ENCODE measurements at regions not wholly inside any gene's neighbourhood (a gene's known extent, or its start where the extent isn't known, plus 50 kb on each side); places are given as distances from the start of the nearest gene placed in this dataset.

- DNase-seq: no peak
Measured at GRCh38 chr15:70488941-70489848, 274.2 kb downstream of the UACA start.

DNA sequence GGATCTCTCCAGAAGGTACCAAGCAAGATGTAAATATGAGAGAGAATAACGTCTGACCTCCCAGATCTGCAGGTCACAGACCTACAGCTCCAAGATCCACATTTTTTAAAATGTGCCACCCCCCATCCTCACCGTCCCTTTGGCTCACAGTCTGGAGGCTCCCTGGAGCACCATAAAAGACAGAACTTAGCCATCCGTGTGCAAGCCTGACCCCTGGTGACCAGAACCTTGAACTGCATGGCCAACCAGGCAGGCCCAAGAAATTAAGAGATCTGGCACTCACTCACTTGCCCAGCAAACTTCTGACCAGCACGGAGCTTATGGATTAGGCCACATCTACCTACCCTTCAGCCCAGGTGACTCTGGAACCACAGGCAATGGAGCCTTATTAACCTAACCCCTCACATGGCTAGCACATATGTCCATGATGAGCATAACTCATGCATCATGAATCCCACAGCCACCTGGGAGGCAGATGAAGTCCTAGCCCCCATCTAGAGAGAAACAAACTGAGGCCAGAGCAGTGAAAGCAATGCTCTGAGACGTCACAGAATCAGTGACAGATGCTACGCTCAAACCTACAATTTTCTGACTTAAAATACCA, 275.3 kb downstream of the UACA start:
- DNase-seq: peak; percentile 81

GRCh38 chr15:70487387-70487740, 276.0 kb downstream of the UACA start:
- DNase-seq: no peak

DNA sequence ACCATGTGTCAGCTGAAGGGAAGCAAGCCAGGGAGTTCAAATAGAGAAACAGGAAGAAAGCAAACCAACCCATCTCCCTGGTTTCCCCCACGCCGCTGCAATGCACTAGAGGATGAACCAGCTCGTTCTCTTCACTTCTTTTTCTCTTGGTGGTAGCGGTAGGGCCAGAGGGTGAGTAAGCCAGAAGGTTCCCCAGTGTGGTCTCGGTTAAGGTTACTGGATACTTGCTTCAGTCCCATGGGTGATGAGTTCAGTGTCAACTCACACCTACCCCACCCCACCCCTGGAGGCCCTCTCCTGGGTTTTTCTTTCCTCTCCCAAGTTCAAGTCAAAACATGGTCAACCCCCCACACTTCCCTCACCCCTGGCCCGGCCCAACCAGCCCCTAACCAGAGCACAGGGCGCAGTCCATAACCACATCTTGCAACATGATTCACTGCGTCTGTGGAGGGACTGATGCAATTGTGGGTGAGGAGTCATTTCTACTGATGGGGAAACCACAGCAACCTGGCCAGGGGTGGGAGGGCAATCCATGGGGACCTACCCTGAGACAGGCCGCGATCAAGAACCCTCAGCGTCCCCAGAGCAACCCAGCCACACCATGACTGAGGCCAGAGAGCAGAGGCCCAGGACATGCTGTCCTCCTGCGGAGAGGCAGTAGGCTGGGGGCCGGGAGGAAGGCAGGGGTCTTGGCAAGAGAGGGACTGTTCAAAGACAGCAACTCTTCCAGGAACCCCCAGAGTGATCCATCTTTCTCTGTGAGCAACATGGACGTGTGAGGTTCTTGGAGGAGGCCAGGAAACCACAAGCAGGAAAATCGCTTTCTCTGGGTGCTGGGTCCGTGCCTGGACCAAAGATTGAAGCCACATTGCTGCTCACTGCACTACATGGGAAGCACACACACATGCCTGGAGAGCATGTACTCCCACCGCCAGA, 276.6 kb downstream of the UACA start:
- DNase-seq: peak; percentile 62

DNA sequence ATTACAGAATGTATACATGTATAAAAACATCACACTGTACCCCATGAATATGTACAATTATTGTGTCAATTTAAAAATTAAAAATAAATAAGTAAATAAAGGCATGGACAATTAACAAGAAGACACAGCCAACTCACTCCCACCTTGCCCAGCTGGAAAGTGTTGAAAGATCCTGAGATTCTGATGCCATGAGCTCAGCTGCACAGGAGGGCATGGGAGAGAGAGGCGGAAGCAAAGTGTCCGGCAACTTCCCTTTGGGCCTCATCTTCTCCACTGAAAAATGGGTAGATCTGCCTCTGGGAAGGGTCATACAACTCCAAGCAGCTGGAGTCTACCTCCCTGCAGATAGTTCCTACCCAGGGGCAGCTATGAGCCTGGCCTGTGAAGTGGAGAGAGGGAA, 277.3 kb downstream of the UACA start:
- DNase-seq: no peak

DNA sequence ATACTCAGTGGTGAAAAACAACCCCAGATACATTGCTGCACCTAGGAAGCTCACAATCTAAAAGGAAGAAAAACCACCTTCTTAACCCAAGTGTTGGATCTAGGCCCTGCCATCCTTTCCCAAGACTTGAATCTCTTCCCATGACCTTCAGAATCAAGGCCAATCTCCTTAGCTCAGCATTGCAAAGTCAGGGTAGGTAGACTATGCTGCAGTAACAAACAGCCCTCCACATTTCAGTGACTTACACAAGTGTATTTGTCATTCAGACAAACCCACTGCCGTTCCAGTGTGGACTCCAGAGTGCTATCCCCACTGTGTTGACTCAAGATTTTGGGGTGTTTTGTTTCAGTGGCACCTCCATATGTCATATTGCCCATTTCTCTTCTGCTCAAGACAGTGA, 278.4 kb downstream of the UACA start:
- no peak for DNase-seq

- no peak for DNase-seq
Measured at GRCh38 chr15:70483513-70483912, 279.8 kb downstream of the UACA start.

DNA sequence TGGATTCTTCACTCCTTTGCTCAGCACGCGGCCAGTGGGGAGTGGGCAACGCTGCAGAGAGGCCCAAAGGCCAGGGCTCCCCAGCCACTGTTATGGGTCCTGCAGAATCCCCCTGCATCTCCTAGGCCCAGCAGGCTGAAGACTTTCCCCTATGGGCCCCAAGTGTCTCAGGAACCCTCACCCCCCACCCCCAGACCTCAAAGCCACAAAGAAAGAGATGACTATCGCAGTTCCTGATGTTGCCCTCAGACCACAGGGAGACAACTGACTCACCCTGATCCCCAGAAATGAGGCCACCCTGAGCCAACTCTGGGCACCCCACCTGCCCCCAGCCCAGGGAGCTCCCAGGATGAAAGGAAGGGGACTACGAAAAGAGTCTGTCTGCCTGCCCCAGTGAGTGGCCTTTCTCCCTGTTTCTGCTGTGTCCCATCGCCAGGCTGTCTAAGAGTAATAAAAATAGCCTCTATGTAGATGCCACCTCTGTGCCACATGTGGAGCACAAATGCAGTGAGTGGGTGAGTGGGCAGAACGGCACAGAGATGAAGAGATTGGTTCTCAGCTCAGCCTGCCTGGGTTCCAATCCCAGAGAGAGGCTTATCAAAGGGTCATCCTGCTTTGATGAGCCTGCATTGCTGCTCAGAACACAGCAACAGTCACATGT, 283.0 kb downstream of the UACA start:
- no peak for DNase-seq

DNA sequence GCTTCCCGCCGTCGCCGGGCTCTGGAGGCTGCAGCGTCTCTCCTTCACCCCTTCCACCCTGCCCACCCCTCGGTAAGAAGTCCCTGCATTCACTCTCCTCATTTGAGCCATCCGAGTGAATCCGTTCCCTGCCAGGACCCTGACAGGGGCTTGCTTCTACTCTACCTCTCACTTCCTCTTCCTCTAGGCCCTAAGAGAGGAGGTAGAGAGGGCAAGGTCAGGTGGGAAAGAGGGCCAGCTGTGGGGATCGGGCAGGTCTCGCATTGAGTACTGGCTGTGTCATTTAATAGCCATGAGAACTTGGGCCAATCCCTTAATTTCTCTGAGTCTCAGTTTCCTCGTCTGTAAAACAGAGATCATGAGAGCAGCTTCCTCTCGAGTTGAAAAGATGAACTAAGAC, 283.6 kb downstream of the UACA start:
- DNase-seq: no peak

DNA sequence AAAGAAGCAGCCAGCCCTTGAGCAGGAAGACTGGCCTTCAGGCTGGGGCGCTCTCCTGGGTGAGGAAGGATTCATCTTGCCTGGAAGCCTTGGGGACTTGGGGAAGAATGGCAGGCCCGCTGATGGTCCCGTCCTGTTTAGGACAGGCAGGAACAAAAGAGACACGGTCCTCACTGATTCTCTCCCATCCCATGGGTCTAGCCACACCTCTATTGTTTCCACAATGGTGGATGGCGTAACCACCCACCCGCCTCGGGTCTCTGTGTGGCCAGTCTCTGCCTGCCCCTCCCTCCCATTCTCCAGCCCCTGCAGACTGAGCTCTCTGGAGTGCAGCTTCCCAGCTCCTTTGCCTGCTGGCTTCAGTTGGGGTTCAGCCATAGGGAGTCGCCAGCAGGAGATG, 284.3 kb downstream of the UACA start:
- DNase-seq: no peak

DNA sequence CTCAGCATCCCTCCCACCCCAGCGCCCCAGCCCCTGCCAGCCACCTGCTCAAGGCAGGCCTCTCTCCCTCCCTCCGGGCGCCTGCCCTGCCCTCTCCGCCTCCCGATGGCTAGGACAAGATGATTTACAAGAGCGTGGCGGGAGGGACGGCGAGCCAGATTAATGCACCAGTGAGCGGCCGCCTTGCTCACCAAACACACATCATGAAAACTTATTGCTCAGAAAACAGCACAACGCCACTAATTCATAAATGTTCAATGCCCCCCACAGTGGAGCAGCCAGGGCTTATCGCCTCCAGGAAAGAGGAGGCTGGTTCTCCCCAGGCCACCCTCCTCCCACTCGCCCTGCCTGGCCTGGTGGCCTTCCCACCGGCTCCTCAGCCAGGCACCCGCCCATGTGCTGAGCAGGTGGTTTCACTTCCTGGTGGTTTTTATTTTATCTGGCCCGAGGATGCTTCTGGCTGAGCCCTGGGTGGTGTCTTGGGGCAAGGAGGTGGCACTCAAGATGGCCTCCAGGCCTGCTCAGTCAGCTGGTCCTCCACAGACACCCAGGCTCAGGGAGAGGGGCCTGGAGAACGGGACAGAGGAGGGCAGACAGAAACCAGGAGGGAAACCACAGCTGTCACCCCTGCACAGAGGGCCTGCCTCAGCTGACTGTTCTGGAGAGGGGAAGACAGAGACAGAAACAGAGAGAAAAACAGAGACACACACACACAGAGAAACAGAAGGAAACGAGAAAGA, 284.9 kb downstream of the UACA start:
- DNase-seq: no peak

DNA sequence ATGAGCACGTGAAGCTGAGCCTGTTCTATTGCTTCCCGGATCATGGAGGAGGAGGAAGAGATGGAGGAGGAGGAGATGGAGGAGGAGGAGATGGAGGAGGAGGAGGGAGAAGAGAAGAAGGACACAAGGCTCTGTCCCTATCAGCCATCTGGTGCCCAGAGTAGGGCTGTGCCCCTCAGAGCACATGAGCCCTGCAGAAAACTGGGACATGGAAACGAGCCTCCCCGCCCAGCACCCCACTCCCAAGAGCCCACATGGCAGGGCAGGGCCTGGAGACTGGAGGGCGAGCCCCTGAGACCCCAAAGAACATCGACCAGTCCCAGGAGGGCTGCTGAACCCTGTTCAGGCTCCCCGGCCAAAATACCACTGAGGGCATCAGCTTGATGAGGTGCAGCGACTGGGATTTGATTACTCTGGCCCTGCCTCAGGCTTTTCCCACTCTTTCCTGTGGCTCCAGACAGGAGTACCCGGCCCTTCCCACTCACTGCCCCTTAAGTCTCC, 285.6 kb downstream of the UACA start:
- no peak for DNase-seq

DNA sequence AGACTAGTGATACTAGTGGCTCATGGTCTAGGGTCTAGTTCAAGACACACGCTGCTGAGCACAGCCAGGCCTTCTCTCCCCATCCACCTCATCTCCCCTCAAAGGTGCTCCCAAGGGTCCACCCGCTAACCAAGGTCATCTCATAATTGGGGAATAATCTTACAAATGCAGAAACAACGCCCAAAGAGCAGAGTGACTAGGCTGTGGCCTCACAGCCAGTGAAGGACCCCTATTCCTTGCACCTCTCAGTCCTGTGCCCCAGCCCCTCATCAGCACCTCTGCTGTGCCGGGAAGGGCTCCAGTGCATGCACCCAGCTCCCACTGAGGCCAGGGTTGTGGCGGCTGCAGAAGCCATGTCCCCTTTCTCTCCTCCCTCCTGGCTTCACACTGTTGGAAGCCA, 286.9 kb downstream of the UACA start:
- no peak for DNase-seq

DNA sequence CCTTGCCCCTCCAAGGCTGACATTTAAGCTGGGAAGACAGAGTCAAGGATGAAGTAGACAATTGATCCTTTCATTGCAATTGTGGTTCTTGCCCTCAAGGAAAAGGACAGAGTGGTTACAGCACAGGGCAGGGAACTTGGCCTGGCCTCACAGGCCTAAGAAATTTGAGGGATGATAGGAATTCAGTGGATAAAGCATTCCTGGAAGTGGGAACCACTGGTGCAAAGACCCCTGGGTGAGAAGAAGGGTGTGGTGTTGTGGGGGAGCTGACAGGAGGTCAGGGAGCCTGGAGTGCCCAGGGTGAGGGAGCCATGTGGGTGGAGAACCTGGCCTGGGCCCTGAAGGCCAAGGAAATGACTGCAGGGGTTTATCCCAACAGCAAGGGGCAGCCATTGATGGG, 287.4 kb downstream of the UACA start:
- no peak for DNase-seq

DNA sequence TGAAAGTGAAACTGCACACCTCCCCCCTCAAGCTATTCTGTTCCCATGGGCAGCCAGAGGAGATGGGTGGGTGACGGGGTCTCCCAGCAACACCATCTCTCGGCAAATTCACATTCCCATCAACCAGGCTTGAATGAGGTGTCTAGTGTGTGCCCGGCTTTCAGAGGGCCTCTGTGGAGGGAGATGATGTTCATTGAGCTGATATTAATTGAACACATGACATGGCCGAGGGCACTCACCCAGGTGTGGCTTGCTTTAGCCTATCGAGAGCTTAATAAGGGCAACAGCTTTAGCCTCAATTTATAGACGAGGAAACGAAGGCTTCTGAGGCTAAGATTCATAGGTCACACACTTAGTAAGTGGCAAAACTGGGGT, 288.0 kb downstream of the UACA start:
- DNase-seq: no peak

GRCh38 chr15:70474471-70475406, 288.6 kb downstream of the UACA start:
- peak; percentile 91 for DNase-seq

DNA sequence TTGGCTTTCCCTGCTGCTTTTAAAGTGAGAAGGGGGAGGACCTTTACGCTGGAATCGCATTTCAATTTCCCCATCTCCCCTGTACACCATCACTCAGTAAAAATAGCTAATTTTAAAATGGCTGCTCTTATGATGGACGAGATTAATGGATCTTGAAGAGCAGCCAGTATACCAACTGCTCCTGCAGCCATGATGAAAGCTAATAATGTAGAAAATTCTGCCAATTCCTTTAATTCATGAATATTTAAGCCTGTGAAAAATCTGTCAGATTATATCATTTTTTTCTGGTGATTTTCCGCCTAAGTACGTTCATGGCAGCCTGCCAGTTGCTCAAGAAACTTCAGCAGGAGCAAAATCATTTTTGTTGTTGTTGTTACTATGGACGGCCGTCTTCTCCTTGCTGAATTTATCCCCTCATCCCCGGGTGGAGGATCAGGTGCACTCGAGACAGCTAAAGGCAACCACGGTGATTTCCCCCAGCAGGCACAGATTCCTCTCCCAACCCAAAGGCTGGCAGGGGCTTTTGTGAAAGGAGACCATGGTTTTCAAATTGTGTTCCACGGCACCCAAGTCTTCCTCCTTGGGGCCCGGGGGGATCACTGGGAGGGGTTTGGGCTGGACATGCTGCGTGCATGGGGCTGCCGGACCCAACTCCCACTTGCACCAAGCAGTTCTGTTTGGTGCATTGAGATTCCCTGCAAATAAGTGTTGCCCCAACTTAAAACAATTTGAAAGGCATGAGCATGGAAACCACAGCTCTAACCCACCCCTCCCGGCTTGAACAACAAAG, 289.6 kb downstream of the UACA start:
- DNase-seq: peak; percentile 65

GRCh38 chr15:70471517-70471916, 291.8 kb downstream of the UACA start:
- DNase-seq: no peak

DNA sequence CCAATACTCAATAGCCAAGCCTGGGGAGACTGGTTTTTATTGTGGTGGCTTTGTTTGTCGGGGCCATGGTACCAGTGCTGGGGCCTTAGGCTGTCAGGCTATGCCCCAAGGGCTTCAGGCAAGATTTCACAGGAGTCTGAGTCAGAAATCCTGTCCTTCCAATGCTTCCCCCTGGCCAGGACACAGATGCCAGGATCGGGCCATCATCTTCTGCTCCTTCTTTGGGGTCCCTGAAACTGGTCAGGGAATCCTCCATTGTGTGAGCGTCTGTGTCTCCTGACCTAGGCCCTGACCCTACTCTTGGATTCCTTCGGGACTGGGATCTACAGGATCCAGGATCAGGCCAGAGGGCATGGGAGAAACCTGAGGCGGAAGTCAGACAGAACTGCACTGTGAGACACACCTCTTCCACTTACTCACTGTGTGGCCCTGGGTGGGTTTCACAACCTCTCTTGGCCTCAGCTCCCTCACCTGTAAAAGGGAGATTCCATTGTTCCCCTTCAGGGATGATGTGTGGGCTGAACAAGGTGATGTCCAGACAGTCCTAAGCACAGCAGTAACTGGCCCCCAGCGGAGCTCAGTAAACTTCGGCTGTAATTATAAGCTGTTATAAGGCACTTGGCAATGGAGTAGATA, 292.7 kb downstream of the UACA start:
- no peak for DNase-seq

All from femur (tissue), 1 donor.